Breast epithelium (tissue), 3 donors: ENCODE measurements at regions not wholly inside any gene's neighbourhood (a gene's known extent, or its start where the extent isn't known, plus 50 kb on each side); places are given as distances from the start of the nearest gene placed in this dataset.
"Not testable (repeated sequence)": the region's sequence is repeated elsewhere in the genome, so short reads cannot be mapped to it uniquely, and the experiment has no call there.

Source experiments
- CTCF ChIP-seq, 3 donors: fragments of 450-650 bp; IDR thresholded peaks; one replicate each; pipeline ENCODE4 v1.5.1; 2016 to 2017; ENCODE audit warnings: antibody characterized with exemption in 3 of 3, mild to moderate bottlenecking in 3 of 3, moderate library complexity in 3 of 3
- POLR2A ChIP-seq: fragments of 450-650 bp; IDR thresholded peaks from one replicate; pipeline ENCODE4 v1.6.1; 2016; ENCODE audit warnings: antibody characterized with exemption, mild to moderate bottlenecking, moderate library complexity
- POLR2AphosphoS5 ChIP-seq, 3 donors: sonication (generic); formaldehyde crosslinking; IDR thresholded peaks; one replicate each; pipeline ENCODE4 v1.6.1; 2017; ENCODE audit warnings: antibody characterized with exemption in 3 of 3

GRCh38 chr16:27641734-27642415 lies 91.9 kb downstream of the KATNIP start:
- not testable (repeated sequence) for TF ChIP-seq POLR2A; CTCF (IDR thresholded peaks at IDR 0.05); POLR2AphosphoS5 (IDR thresholded peaks at IDR 0.05)
